Smooth muscle cell (in vitro differentiated cells): ENCODE measurements at regions not wholly inside any gene's neighbourhood (a gene's known extent, or its start where the extent isn't known, plus 50 kb on each side); places are given as distances from the start of the nearest gene placed in this dataset.

Experiments used
- DNase-seq: peaks from one replicate; lab custom pipeline; 2025; ENCODE audit not compliant: unreplicated experiment; lab: John Stamatoyannopoulos, UW
- H2AFZ ChIP-seq: fragments of 200-600 bp; sonication (generic); 2 replicates; pipeline ENCODE4 v1.6.0; 2016; ENCODE audit warnings: antibody characterized with exemption, low read depth, mild to moderate bottlenecking
- H3F3A ChIP-seq: fragments of 200-600 bp; sonication (generic); 2 replicates; pipeline ENCODE4 v1.6.0; 2017; ENCODE audit warnings: antibody characterized with exemption, low read depth
- H3K27ac ChIP-seq: fragments of 200-600 bp; sonication (generic); 2 replicates; pipeline ENCODE4 v1.5.1; 2016; ENCODE audit warnings: low read depth, mild to moderate bottlenecking
- H3K27me3 ChIP-seq: fragments of 200-600 bp; sonication (generic); 2 replicates; pipeline ENCODE4 v1.6.1; 2016; ENCODE audit warnings: low read depth, mild to moderate bottlenecking
- H3K36me3 ChIP-seq: fragments of 200-600 bp; sonication (generic); 2 replicates; pipeline ENCODE4 v1.5.1; 2016; ENCODE audit warnings: low read depth
- H3K4me1 ChIP-seq: fragments of 200-600 bp; sonication (generic); 2 replicates; pipeline ENCODE4 v1.5.1; 2016; ENCODE audit warnings: low read depth
- H3K4me2 ChIP-seq: fragments of 200-600 bp; sonication (generic); 2 replicates; pipeline ENCODE4 v1.6.0; 2016; ENCODE audit warnings: mild to moderate bottlenecking
- H3K4me3 ChIP-seq: fragments of 200-600 bp; sonication (generic); 2 replicates; pipeline ENCODE4 v1.5.1; 2016; ENCODE audit warnings: mild to moderate bottlenecking
- H3K79me2 ChIP-seq: fragments of 200-600 bp; sonication (generic); 2 replicates; pipeline ENCODE4 v1.6.0; 2016; ENCODE audit warnings: low read depth, mild to moderate bottlenecking
- H3K9ac ChIP-seq: fragments of 200-600 bp; sonication (generic); 2 replicates; pipeline ENCODE4 v1.6.0; 2016; ENCODE audit warnings: low read depth
- H3K9me3 ChIP-seq: fragments of 200-600 bp; sonication (generic); replicated peaks from 2 replicates; pipeline ENCODE4 v1.5.1; 2016; ENCODE audit warnings: low read depth
- H4K20me1 ChIP-seq: fragments of 200-600 bp; sonication (generic); 2 replicates; pipeline ENCODE4 v1.6.0; 2016; ENCODE audit warnings: low read depth
- WGBS: methylation state at CpG from one replicate; pipeline ENCODE4 v1.1.7; 2016; ENCODE audit warnings: low lambda C conversion rate; 5-methylcytosine and 5-hydroxymethylcytosine counted together
- TF ChIP-seq, protein P1 (sequence below): fragments of 200-600 bp; sonication (generic); IDR thresholded peaks from 2 replicates; pipeline ENCODE4 v1.5.1; 2017; ENCODE audit warnings: borderline replicate concordance, mild to moderate bottlenecking, antibody characterized with exemption; ENCODE audit not compliant: insufficient read depth, poor library complexity, severe bottlenecking

DNA sequence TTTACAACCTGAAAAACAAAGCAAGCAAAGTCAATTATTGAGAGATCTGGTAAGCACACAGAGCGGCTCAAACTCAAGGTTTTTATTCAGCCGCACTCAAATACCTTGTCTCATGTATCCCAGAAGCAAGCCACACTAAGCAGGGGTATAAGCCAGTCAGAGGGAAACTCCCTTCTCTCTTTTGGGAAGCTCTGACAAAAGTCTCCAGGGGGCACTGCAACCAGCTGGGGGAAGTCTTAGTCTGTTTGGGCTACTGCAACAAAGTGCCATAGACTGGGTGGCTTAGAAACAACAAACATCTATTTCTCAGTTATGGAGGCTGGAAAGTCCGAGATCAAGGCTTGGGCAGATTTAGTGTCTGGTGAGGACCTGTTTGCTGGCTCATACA lies 246.0 kb downstream of the ENC1 start:
- WGBS = 80% methylated on average over 3 of the region's 3 CpGs
- no peaks in the 10 kb centered on the region for H3K9me3 ChIP-seq
- H3K36me3 ChIP-seq = no peaks in the 10 kb centered on the region
- no peak for DNase-seq
- H3F3A ChIP-seq = peaks cover 6% of the 10 kb centered on the region
- no peak overlapping the region for H3K9ac ChIP-seq
- H3K4me1 ChIP-seq = no peaks in the 10 kb centered on the region
- TF ChIP-seq, protein P1, sequence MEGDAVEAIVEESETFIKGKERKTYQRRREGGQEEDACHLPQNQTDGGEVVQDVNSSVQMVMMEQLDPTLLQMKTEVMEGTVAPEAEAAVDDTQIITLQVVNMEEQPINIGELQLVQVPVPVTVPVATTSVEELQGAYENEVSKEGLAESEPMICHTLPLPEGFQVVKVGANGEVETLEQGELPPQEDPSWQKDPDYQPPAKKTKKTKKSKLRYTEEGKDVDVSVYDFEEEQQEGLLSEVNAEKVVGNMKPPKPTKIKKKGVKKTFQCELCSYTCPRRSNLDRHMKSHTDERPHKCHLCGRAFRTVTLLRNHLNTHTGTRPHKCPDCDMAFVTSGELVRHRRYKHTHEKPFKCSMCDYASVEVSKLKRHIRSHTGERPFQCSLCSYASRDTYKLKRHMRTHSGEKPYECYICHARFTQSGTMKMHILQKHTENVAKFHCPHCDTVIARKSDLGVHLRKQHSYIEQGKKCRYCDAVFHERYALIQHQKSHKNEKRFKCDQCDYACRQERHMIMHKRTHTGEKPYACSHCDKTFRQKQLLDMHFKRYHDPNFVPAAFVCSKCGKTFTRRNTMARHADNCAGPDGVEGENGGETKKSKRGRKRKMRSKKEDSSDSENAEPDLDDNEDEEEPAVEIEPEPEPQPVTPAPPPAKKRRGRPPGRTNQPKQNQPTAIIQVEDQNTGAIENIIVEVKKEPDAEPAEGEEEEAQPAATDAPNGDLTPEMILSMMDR = no peak
- H3K4me3 ChIP-seq = no peak overlapping the region
- no peaks in the 10 kb centered on the region for H4K20me1 ChIP-seq
- peak overlapping the region; percentile 71 for H3K27ac ChIP-seq
- no peaks in the 10 kb centered on the region for H3K27me3 ChIP-seq
- H3K79me2 ChIP-seq = no peaks in the 10 kb centered on the region
- no peak overlapping the region for H2AFZ ChIP-seq
- H3K4me2 ChIP-seq = no peak overlapping the region

DNA sequence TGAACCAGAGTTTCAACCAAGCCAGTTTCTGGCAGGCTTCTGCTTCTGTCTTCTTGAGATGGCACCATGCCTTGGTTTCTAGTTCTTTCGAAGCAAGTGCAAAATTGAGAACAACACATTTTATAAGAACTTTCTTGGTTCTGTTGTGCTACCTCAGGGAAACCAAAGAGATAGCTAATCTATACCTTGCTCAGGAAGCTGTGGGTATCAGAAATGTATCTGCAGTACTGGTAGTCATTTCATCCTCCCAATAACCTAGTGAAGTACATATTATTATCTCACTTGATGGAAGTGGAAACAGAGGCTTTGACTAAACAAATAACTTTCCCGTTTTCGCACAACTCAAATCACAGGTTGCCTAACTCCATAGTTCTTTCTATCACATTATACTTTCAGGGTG lies 246.6 kb downstream of the ENC1 start:
- no peaks in the 10 kb centered on the region for H3K9me3 ChIP-seq
- no peaks in the 10 kb centered on the region for H3K36me3 ChIP-seq

DNA sequence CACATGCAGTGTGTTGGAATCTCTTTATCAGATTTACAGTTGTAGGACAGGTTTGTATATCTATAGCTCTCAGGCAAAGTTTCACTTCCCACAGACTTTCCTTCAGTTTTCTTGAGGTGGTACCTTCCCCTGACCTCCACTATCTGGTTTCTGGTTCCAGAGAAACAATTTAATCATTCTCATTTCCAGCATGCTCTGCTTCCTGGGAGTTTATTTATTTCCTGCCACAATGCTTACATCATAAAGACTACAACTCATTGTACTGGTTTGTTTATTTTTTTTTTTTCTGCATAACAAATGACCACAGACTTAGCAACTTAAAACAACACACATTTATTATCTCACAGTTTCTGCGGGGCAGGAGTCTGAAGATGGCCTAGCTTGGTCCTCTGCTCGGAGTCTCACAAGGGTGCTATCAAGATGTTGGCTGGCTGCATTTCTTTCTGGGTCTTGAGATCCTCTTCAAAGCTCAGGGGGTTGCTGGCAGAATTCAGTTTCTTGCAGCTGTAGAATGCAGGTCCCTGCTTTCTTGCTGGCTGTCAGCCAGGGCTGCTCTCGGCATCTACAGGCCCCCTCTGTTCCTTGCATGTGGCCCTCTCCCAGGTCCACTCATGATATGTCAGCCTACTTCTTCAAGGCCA lies 247.7 kb downstream of the ENC1 start:
- no peak for DNase-seq
- Histone ChIP-seq H2AFZ (no peak overlapping the region), H3K4me2 (peak overlapping the region; percentile 1), H3K9me3 (no peaks in the 10 kb centered on the region), H3K79me2 (no peaks in the 10 kb centered on the region), H3K36me3 (no peaks in the 10 kb centered on the region), H3K9ac (no peak overlapping the region), H3K27me3 (no peaks in the 10 kb centered on the region), H3K4me1 (no peaks in the 10 kb centered on the region), H3K4me3 (no peak overlapping the region), H3F3A (peaks cover 6% of the 10 kb centered on the region), H4K20me1 (no peaks in the 10 kb centered on the region), H3K27ac (peak overlapping the region; percentile 71)
- TF ChIP-seq, protein P1 = no peak
- 26% methylated on average over 3 of the region's 3 CpGs for WGBS

More for the DNA sequence above, 246.6 kb downstream of the ENC1 start:
- no peak overlapping the region for H3K4me2 ChIP-seq
- H2AFZ ChIP-seq = no peak overlapping the region
- H3K27me3 ChIP-seq = no peaks in the 10 kb centered on the region
- 99% methylated on average over 3 of the region's 3 CpGs for WGBS
- TF ChIP-seq, protein P1 = no peak
- H4K20me1 ChIP-seq = no peaks in the 10 kb centered on the region
- no peaks in the 10 kb centered on the region for H3K79me2 ChIP-seq
- H3K27ac ChIP-seq = peak overlapping the region; percentile 71
- H3K9ac ChIP-seq = no peak overlapping the region
- peaks cover 6% of the 10 kb centered on the region for H3F3A ChIP-seq
- H3K4me1 ChIP-seq = no peaks in the 10 kb centered on the region
- DNase-seq = no peak
- H3K4me3 ChIP-seq = no peak overlapping the region

DNA sequence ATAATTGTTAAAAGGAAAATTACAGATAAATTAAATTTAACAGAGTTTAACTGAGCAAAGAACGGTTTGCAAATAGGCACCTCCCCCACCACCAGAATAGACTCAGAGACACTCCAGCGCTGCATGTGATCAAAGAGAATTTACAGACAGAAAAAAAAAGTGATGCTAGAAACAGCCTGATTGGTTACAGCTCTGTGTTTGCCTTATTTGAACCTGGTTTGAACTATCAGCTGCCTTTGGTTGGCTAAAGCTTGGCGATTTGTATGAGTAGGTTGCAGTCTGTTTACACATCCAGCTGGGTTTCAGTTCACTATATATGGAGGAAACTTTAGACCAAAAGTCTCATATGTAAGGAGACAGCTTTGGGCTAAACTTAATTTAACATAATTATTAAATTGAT lies 249.1 kb downstream of the ENC1 start:
- Histone ChIP-seq H3K4me3 (no peak overlapping the region), H3K4me2 (no peak overlapping the region), H3K9ac (no peak overlapping the region), H2AFZ (no peak overlapping the region), H3K79me2 (no peaks in the 10 kb centered on the region), H3K27me3 (no peaks in the 10 kb centered on the region), H3K36me3 (no peaks in the 10 kb centered on the region), H3K27ac (no peak overlapping the region), H3F3A (peaks cover 6% of the 10 kb centered on the region), H4K20me1 (no peaks in the 10 kb centered on the region), H3K9me3 (no peaks in the 10 kb centered on the region), H3K4me1 (no peaks in the 10 kb centered on the region)
- TF ChIP-seq, protein P1 = no peak
- WGBS = 55% methylated on average over 3 of the region's 3 CpGs
- DNase-seq = no peak
